ENCODE measurements at regions not wholly inside any gene's neighbourhood (a gene's known extent, or its start where the extent isn't known, plus 50 kb on each side); places are given as distances from the start of the nearest gene placed in this dataset.

DNA sequence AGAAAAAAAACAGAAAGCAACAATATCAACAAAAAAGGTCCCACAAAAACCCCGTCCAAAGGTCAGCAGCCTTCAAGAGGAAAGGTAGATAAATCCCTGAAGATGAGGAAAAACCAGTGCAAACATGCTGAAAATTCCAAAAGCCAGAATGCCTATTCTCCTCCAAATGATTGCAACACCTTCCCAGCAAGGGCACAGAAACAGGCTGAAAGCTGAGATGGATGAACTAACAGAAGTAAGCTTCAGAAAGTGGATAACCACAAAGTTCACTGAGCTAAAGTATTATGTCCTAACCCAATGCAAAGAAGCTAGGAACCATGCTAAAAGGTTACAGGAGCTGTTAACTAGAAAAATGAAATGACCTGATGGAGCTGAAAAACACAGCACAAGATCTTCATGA, 226.4 kb upstream of the DSEL start:
- TF ChIP-seq, protein P1, sequence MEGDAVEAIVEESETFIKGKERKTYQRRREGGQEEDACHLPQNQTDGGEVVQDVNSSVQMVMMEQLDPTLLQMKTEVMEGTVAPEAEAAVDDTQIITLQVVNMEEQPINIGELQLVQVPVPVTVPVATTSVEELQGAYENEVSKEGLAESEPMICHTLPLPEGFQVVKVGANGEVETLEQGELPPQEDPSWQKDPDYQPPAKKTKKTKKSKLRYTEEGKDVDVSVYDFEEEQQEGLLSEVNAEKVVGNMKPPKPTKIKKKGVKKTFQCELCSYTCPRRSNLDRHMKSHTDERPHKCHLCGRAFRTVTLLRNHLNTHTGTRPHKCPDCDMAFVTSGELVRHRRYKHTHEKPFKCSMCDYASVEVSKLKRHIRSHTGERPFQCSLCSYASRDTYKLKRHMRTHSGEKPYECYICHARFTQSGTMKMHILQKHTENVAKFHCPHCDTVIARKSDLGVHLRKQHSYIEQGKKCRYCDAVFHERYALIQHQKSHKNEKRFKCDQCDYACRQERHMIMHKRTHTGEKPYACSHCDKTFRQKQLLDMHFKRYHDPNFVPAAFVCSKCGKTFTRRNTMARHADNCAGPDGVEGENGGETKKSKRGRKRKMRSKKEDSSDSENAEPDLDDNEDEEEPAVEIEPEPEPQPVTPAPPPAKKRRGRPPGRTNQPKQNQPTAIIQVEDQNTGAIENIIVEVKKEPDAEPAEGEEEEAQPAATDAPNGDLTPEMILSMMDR (conservative IDR thresholded peaks at IDR 0.05): no peak
- no peak for TF ChIP-seq ZFX (IDR thresholded peaks at IDR 0.05)

All from C4-2B (cell line).